SK-N-SH (cell line): ENCODE measurements at regions not wholly inside any gene's neighbourhood (a gene's known extent, or its start where the extent isn't known, plus 50 kb on each side); places are given as distances from the start of the nearest gene placed in this dataset.

Experiments used
- CTCF ChIA-PET: fragments of 300-600, 350-600 bp; formaldehyde crosslinking; extraction: SDS; loops from one replicate; lab custom pipeline; 2021; lab: Yijun Ruan, JAX
- POLR2A ChIA-PET: fragments of 350-600 bp; sonication (Branson Sonifier 250); formaldehyde crosslinking; extraction: SDS; loops from one replicate; lab custom pipeline; 2020; ENCODE audit warnings: antibody characterized with exemption, inconsistent platforms; lab: Yijun Ruan, JAX
- DNase-seq: peaks from one replicate; pipeline ENCODE4 v3.0.0; 2012
- H2AFZ ChIP-seq: fragments of 200-600 bp; sonication (generic); 2 replicates; pipeline ENCODE4 v1.8.1; 2016; ENCODE audit warnings: antibody characterized with exemption, mild to moderate bottlenecking, low read depth
- H3F3A ChIP-seq: fragments of 200-600 bp; sonication (generic); replicated peaks from 2 replicates; pipeline ENCODE3; 2016; ENCODE audit warnings: antibody characterized with exemption, mild to moderate bottlenecking; ENCODE audit not compliant: insufficient read depth
- H3K27ac ChIP-seq, 2 experiments: fragments of 200-500 bp in 1 of 2; fragments of 200-600 bp in 1 of 2; sonication (Bioruptor generic) in 1 of 2; sonication (generic), shearing (Covaris generic) in 1 of 2; 2 replicates each; pipeline versions ENCODE4 v1.5.1 to v1.6.1; 2014 to 2016; ENCODE audit warnings: low read depth in 2 of 2, inconsistent platforms in 1 of 2, low read length in 1 of 2, mild to moderate bottlenecking in 1 of 2, mixed read lengths in 1 of 2
- H3K27me3 ChIP-seq: fragments of 200-600 bp; sonication (generic), shearing (Covaris generic); 2 replicates; pipeline ENCODE4 v1.6.1; 2016; ENCODE audit warnings: mixed run types; ENCODE audit not compliant: insufficient read depth
- H3K36me3 ChIP-seq, 2 experiments: fragments of 200-500 bp in 1 of 2; fragments of 200-600 bp in 1 of 2; sonication (Bioruptor generic) in 1 of 2; sonication (generic) in 1 of 2; replicated peaks in 1 of 2; 2 replicates each; pipeline versions ENCODE3 to v1.5.1; 2014 to 2016; ENCODE audit warnings: low read length in 1 of 2, mild to moderate bottlenecking in 1 of 2; ENCODE audit not compliant: insufficient read depth in 2 of 2, control insufficient read depth in 1 of 2
- H3K4me1 ChIP-seq, 2 experiments: fragments of 200-500 bp in 1 of 2; fragments of 200-600 bp in 1 of 2; sonication (Bioruptor generic) in 1 of 2; sonication (generic), shearing (Covaris generic) in 1 of 2; 2 replicates each; pipeline versions ENCODE4 v1.5.1 to v1.6.1; 2014 to 2016; ENCODE audit warnings: low read depth in 1 of 2, low read length in 1 of 2, mixed run types in 1 of 2; ENCODE audit not compliant: insufficient read depth in 2 of 2, control insufficient read depth in 1 of 2
- H3K4me2 ChIP-seq: fragments of 200-600 bp; sonication (generic), shearing (Covaris generic); 2 replicates; pipeline ENCODE4 v1.6.1; 2017; ENCODE audit warnings: mixed run types
- H3K4me3 ChIP-seq, 2 experiments: fragments of 200-500 bp in 1 of 2; fragments of 200-600 bp in 1 of 2; sonication (Bioruptor generic) in 1 of 2; sonication (generic), shearing (Covaris generic) in 1 of 2; 2 replicates each; pipeline versions ENCODE4 v1.5.1 to v1.8.1; 2014 to 2016; ENCODE audit warnings: low read depth in 2 of 2, inconsistent platforms in 1 of 2, low read length in 1 of 2, mild to moderate bottlenecking in 1 of 2, mixed read lengths in 1 of 2, moderate library complexity in 1 of 2
- H3K79me2 ChIP-seq: fragments of 200-600 bp; sonication (generic); 2 replicates; pipeline ENCODE4 v1.8.1; 2017; ENCODE audit warnings: mild to moderate bottlenecking; ENCODE audit not compliant: insufficient read depth
- H3K9ac ChIP-seq: fragments of 200-600 bp; sonication (generic); 2 replicates; pipeline ENCODE4 v1.6.1; 2017; ENCODE audit warnings: mixed run types
- H3K9me2 ChIP-seq: fragments of 200-600 bp; sonication (generic); 2 replicates; pipeline ENCODE4 v1.6.1; 2017; ENCODE audit warnings: mixed run types
- H3K9me3 ChIP-seq: fragments of 200-600 bp; sonication (generic); 2 replicates; pipeline ENCODE4 v1.6.1; 2017; ENCODE audit warnings: mixed run types, mild to moderate bottlenecking, moderate library complexity
- H4K20me1 ChIP-seq: fragments of 200-600 bp; sonication (generic); 2 replicates; pipeline ENCODE4 v1.6.1; 2017; ENCODE audit warnings: mild to moderate bottlenecking, mixed run types; ENCODE audit not compliant: insufficient read depth
- GABPA ChIP-seq: IDR thresholded peaks from 2 replicates; pipeline ENCODE4 v1.4.0; 2012; ENCODE audit warnings: low read depth, mild to moderate bottlenecking
- JUND ChIP-seq: IDR thresholded peaks from 2 replicates; pipeline ENCODE4 v1.4.0; 2012
- MEF2A ChIP-seq: IDR thresholded peaks from 2 replicates; pipeline ENCODE4 v1.4.0; 2012; ENCODE audit warnings: low read depth, borderline replicate concordance
- NRF1 ChIP-seq: IDR thresholded peaks from 2 replicates; pipeline ENCODE4 v1.6.1; 2012; ENCODE audit warnings: low read depth, mild to moderate bottlenecking, low read length
- RCOR1 ChIP-seq: fragments of 150-350 bp; IDR thresholded peaks from 2 replicates; pipeline ENCODE4 v1.6.1; 2017; ENCODE audit warnings: antibody characterized with exemption, low read length
- RFX5 ChIP-seq: IDR thresholded peaks from 2 replicates; pipeline ENCODE4 v1.6.1; 2012; ENCODE audit warnings: mild to moderate bottlenecking, improper control_type of control experiment, low read length
- RXRA ChIP-seq: IDR thresholded peaks from 2 replicates; pipeline ENCODE4 v1.4.0; 2012; ENCODE audit warnings: low read depth, mild to moderate bottlenecking, borderline replicate concordance
- YY1 ChIP-seq: IDR thresholded peaks from 2 replicates; pipeline ENCODE4 v1.4.0; 2012; ENCODE audit warnings: low read depth, mild to moderate bottlenecking
- ZBTB33 ChIP-seq: IDR thresholded peaks from 2 replicates; pipeline ENCODE4 v1.4.0; 2012; ENCODE audit warnings: low read depth, borderline replicate concordance
- WGBS: methylation state at CpG from one replicate; pipeline ENCODE4 v1.1.6; 2017; ENCODE audit warnings: low lambda C conversion rate; 5-methylcytosine and 5-hydroxymethylcytosine counted together
- TF ChIP-seq, protein P1 (sequence below): IDR thresholded peaks from 2 replicates; pipeline ENCODE4 v1.4.0; 2012; ENCODE audit warnings: low read depth, borderline replicate concordance
- TF ChIP-seq, protein P2 (sequence below): IDR thresholded peaks from 2 replicates; pipeline ENCODE4; 2012

DNA sequence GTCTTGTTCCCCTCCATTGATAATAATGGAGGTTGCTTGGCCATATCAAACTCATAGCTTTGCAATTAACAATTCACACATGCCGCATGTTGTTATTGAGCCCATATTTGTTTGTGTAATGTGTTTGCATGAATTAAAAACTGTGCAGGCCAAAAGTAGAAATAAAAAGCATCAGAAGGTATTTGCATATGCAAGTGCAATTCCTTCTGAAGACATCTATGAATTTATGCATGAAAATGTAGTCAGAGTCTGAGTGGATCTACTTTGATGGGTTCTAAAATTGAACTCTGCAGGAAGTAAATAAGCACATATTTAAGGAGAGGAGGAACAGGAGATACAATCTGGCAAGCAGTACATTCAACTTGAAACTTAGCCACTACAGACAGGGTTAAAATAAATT is 1004.6 kb upstream of the WWC1 start (continued):
- no peak for TF ChIP-seq ZBTB33
- TF ChIP-seq, protein P1, sequence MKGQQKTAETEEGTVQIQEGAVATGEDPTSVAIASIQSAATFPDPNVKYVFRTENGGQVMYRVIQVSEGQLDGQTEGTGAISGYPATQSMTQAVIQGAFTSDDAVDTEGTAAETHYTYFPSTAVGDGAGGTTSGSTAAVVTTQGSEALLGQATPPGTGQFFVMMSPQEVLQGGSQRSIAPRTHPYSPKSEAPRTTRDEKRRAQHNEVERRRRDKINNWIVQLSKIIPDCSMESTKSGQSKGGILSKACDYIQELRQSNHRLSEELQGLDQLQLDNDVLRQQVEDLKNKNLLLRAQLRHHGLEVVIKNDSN: no peak
- no peak for TF ChIP-seq NRF1
- TF ChIP-seq RXRA: no peak
- TF ChIP-seq GABPA: no peak
- no peak for TF ChIP-seq RFX5
- no peak for TF ChIP-seq YY1

GRCh38 chr5:167290478-167290877 is 1001.0 kb upstream of the WWC1 start:
- Histone ChIP-seq H3K79me2 (no peaks in the 10 kb centered on the region), H3K4me3 (no peak overlapping the region), H3K4me2 (no peak overlapping the region; the same call in 1 of the 2 replicates), H3K4me1 (peaks cover 4 to 9% of the 10 kb centered on the region in 2 experiments; a peak in 3 of 4 replicates), H3K9ac (no peak overlapping the region), H3K36me3 (no peaks in the 10 kb centered on the region), H3K9me2 (no peaks in the 10 kb centered on the region), H3K27me3 (no peaks in the 10 kb centered on the region), H2AFZ (no peak overlapping the region), H3K27ac (peak overlapping the region in 1 of 2 experiments; percentile 53; a peak in 1 of 4 replicates), H3F3A (peaks cover 16% of the 10 kb centered on the region), H3K9me3 (no peaks in the 10 kb centered on the region), H4K20me1 (0 out of 2 replicates have a peak, but pooled peaks cover 2% of the 10 kb centered on the region)
- CTCF ChIA-PET: no interaction called here
- POLR2A ChIA-PET: no interaction called here
- TF ChIP-seq ZBTB33 (no peak), MEF2A (peak; percentile 72; the same call in 1 of the 2 replicates), JUND (peak; percentile 27; the same call in 1 of the 2 replicates), RCOR1 (no peak)
- TF ChIP-seq, protein P2, sequence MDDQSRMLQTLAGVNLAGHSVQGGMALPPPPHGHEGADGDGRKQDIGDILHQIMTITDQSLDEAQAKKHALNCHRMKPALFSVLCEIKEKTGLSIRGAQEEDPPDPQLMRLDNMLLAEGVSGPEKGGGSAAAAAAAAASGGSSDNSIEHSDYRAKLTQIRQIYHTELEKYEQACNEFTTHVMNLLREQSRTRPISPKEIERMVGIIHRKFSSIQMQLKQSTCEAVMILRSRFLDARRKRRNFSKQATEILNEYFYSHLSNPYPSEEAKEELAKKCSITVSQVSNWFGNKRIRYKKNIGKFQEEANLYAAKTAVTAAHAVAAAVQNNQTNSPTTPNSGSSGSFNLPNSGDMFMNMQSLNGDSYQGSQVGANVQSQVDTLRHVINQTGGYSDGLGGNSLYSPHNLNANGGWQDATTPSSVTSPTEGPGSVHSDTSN: peak; percentile 61
- WGBS: 83% methylated on average over 1 of the region's 1 CpG
- DNase-seq: no peak
